ENCODE measurements at regions not wholly inside any gene's neighbourhood (a gene's known extent, or its start where the extent isn't known, plus 50 kb on each side); places are given as distances from the start of the nearest gene placed in this dataset.
"Not testable (repeated sequence)": the region's sequence is repeated elsewhere in the genome, so short reads cannot be mapped to it uniquely, and the experiment has no call there.

DNA sequence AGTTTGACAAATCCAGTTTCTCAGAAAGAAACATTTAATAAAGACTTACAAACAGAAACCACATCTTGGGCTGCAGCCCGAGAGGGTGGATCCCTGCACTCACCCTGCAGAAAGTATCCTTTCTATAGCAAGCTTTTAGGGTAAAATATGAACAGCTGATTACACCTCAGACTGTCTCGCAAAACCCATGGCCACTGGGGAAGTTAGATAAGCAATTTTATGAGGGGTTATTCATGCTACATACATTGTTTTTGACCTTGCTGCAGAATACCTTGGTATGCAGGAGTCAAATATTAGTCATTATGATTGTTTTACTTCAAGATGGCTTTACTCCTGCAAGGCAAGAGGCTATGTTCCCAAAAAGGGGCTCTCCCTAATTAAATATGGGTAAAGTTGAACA lies 126.9 kb downstream of the OR2B2 start:
- no peaks in the 10 kb centered on the region for H3K4me1 ChIP-seq (ENCODE audit: control insufficient read depth, insufficient read depth, low read length, poor library complexity, severe bottlenecking)
- no peak overlapping the region for H3K27ac ChIP-seq (ENCODE audit: insufficient read depth, low read length, poor library complexity, severe bottlenecking)
- H3K4me3 ChIP-seq (ENCODE audit: insufficient read depth, low read depth, low read length, poor library complexity, severe bottlenecking), result no peak overlapping the region
- no peaks in the 10 kb centered on the region for H3K36me3 ChIP-seq (ENCODE audit: control insufficient read depth, insufficient read depth, low read length)
- no peaks in the 10 kb centered on the region for H3K27me3 ChIP-seq (replicated peaks; ENCODE audit: control insufficient read depth, insufficient read depth, low read length, poor library complexity, severe bottlenecking)
- no peak for DNase-seq
- H3K9me3 ChIP-seq (ENCODE audit: control insufficient read depth, low read length), result no peaks in the 10 kb centered on the region

- Histone ChIP-seq H3K36me3 (ENCODE audit: control insufficient read depth, insufficient read depth, low read length) (no peaks in the 10 kb centered on the region), H3K27ac (ENCODE audit: insufficient read depth, low read length, poor library complexity, severe bottlenecking) (no peak overlapping the region), H3K4me1 (ENCODE audit: control insufficient read depth, insufficient read depth, low read length, poor library complexity, severe bottlenecking) (no peaks in the 10 kb centered on the region), H3K27me3 (replicated peaks; ENCODE audit: control insufficient read depth, insufficient read depth, low read length, poor library complexity, severe bottlenecking) (no peaks in the 10 kb centered on the region), H3K4me3 (ENCODE audit: insufficient read depth, low read depth, low read length, poor library complexity, severe bottlenecking) (no peak overlapping the region), H3K9me3 (ENCODE audit: control insufficient read depth, low read length) (no peaks in the 10 kb centered on the region)
- DNase-seq, result no peak
Measured at GRCh38 chr6:27782748-27783147, 129.4 kb downstream of the OR2B2 start.

- Histone ChIP-seq H3K36me3 (ENCODE audit: control insufficient read depth, insufficient read depth, low read length) (no peaks in the 10 kb centered on the region), H3K9me3 (ENCODE audit: control insufficient read depth, low read length) (no peaks in the 10 kb centered on the region), H3K4me3 (ENCODE audit: insufficient read depth, low read depth, low read length, poor library complexity, severe bottlenecking) (no peak overlapping the region), H3K4me1 (ENCODE audit: control insufficient read depth, insufficient read depth, low read length, poor library complexity, severe bottlenecking) (no peaks in the 10 kb centered on the region), H3K27ac (ENCODE audit: insufficient read depth, low read length, poor library complexity, severe bottlenecking) (no peak overlapping the region), H3K27me3 (replicated peaks; ENCODE audit: control insufficient read depth, insufficient read depth, low read length, poor library complexity, severe bottlenecking) (peaks cover 3% of the 10 kb centered on the region)
- no peak for DNase-seq
Measured at GRCh38 chr6:27778625-27779417, 133.4 kb downstream of the OR2B2 start.

- Histone ChIP-seq H3K27ac (ENCODE audit: insufficient read depth, low read length, poor library complexity, severe bottlenecking) (no peak overlapping the region), H3K4me3 (ENCODE audit: insufficient read depth, low read depth, low read length, poor library complexity, severe bottlenecking) (no peak overlapping the region), H3K9me3 (ENCODE audit: control insufficient read depth, low read length) (no peaks in the 10 kb centered on the region), H3K36me3 (ENCODE audit: control insufficient read depth, insufficient read depth, low read length) (no peaks in the 10 kb centered on the region), H3K27me3 (replicated peaks; ENCODE audit: control insufficient read depth, insufficient read depth, low read length, poor library complexity, severe bottlenecking) (peaks cover 3% of the 10 kb centered on the region), H3K4me1 (ENCODE audit: control insufficient read depth, insufficient read depth, low read length, poor library complexity, severe bottlenecking) (no peaks in the 10 kb centered on the region)
- no peak for DNase-seq
Measured at GRCh38 chr6:27777614-27778355, 134.4 kb downstream of the OR2B2 start.

DNA sequence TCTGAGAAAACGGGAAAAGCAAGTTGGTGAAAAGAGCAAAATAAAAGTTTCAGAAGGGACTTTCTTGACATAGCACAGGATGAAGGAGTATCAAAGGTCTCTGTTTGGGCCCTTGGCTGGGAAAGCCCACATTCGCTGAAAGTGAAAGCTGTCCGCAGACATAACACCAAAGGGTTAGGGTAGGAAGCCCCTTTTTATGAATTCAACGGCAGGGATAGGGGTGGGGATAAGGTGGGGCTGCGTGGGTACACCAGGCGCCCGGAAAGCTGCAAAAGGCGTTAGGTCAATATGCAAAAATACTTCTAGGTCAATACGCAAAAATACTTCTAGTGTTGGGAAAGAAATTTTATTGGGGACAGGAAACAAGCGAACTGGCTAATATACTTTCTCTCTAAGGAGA lies 135.1 kb downstream of the OR2B2 start:
- Histone ChIP-seq H3K9me3 (ENCODE audit: control insufficient read depth, low read length) (no peaks in the 10 kb centered on the region), H3K27me3 (replicated peaks; ENCODE audit: control insufficient read depth, insufficient read depth, low read length, poor library complexity, severe bottlenecking) (peaks cover 3% of the 10 kb centered on the region), H3K36me3 (ENCODE audit: control insufficient read depth, insufficient read depth, low read length) (no peaks in the 10 kb centered on the region), H3K4me1 (ENCODE audit: control insufficient read depth, insufficient read depth, low read length, poor library complexity, severe bottlenecking) (no peaks in the 10 kb centered on the region), H3K4me3 (ENCODE audit: insufficient read depth, low read depth, low read length, poor library complexity, severe bottlenecking) (no peak overlapping the region), H3K27ac (ENCODE audit: insufficient read depth, low read length, poor library complexity, severe bottlenecking) (no peak overlapping the region)
- no peak for DNase-seq

- no peak for DNase-seq
- H3K4me3 ChIP-seq (ENCODE audit: insufficient read depth, low read depth, low read length, poor library complexity, severe bottlenecking), result no peak overlapping the region
- no peaks in the 10 kb centered on the region for H3K9me3 ChIP-seq (ENCODE audit: control insufficient read depth, low read length)
- no peak overlapping the region for H3K27ac ChIP-seq (ENCODE audit: insufficient read depth, low read length, poor library complexity, severe bottlenecking)
- peaks cover 3% of the 10 kb centered on the region for H3K27me3 ChIP-seq (replicated peaks; ENCODE audit: control insufficient read depth, insufficient read depth, low read length, poor library complexity, severe bottlenecking)
- no peaks in the 10 kb centered on the region for H3K36me3 ChIP-seq (ENCODE audit: control insufficient read depth, insufficient read depth, low read length)
- no peaks in the 10 kb centered on the region for H3K4me1 ChIP-seq (ENCODE audit: control insufficient read depth, insufficient read depth, low read length, poor library complexity, severe bottlenecking)
Measured at GRCh38 chr6:27776504-27776903, 135.7 kb downstream of the OR2B2 start.

GRCh38 chr6:27775796-27776184 lies 136.4 kb downstream of the OR2B2 start:
- peaks cover 3% of the 10 kb centered on the region for H3K27me3 ChIP-seq (replicated peaks; ENCODE audit: control insufficient read depth, insufficient read depth, low read length, poor library complexity, severe bottlenecking)
- no peaks in the 10 kb centered on the region for H3K4me1 ChIP-seq (ENCODE audit: control insufficient read depth, insufficient read depth, low read length, poor library complexity, severe bottlenecking)
- DNase-seq, result no peak
- no peaks in the 10 kb centered on the region for H3K36me3 ChIP-seq (ENCODE audit: control insufficient read depth, insufficient read depth, low read length)
- H3K4me3 ChIP-seq (ENCODE audit: insufficient read depth, low read depth, low read length, poor library complexity, severe bottlenecking), result no peak overlapping the region
- no peak overlapping the region for H3K27ac ChIP-seq (ENCODE audit: insufficient read depth, low read length, poor library complexity, severe bottlenecking)
- H3K9me3 ChIP-seq (ENCODE audit: control insufficient read depth, low read length), result no peaks in the 10 kb centered on the region

GRCh38 chr6:27775138-27775795 lies 136.9 kb downstream of the OR2B2 start:
- not testable (repeated sequence) for H3K36me3 ChIP-seq (ENCODE audit: control insufficient read depth, insufficient read depth, low read length); H3K4me3 ChIP-seq (ENCODE audit: insufficient read depth, low read depth, low read length, poor library complexity, severe bottlenecking); H3K27ac ChIP-seq (ENCODE audit: insufficient read depth, low read length, poor library complexity, severe bottlenecking); H3K4me1 ChIP-seq (ENCODE audit: control insufficient read depth, insufficient read depth, low read length, poor library complexity, severe bottlenecking); H3K9me3 ChIP-seq (ENCODE audit: control insufficient read depth, low read length); DNase-seq; H3K27me3 ChIP-seq (replicated peaks; ENCODE audit: control insufficient read depth, insufficient read depth, low read length, poor library complexity, severe bottlenecking)

GRCh38 chr6:27774264-27774600 lies 138.0 kb downstream of the OR2B2 start:
- not testable (repeated sequence) for H3K36me3 ChIP-seq (ENCODE audit: control insufficient read depth, insufficient read depth, low read length); DNase-seq; H3K27me3 ChIP-seq (replicated peaks; ENCODE audit: control insufficient read depth, insufficient read depth, low read length, poor library complexity, severe bottlenecking); H3K27ac ChIP-seq (ENCODE audit: insufficient read depth, low read length, poor library complexity, severe bottlenecking); H3K4me1 ChIP-seq (ENCODE audit: control insufficient read depth, insufficient read depth, low read length, poor library complexity, severe bottlenecking); H3K4me3 ChIP-seq (ENCODE audit: insufficient read depth, low read depth, low read length, poor library complexity, severe bottlenecking); H3K9me3 ChIP-seq (ENCODE audit: control insufficient read depth, low read length)

Data from effector memory CD4-positive, alpha-beta T cell (primary cell).